ENCODE measurements at regions not wholly inside any gene's neighbourhood (a gene's known extent, or its start where the extent isn't known, plus 50 kb on each side); places are given as distances from the start of the nearest gene placed in this dataset.

GRCh38 chr3:101988596-101988995, 139.3 kb downstream of the NFKBIZ start:
- no peak for TF ChIP-seq CTCF (IDR thresholded peaks at IDR 0.05; ENCODE audit: low read depth, low read length)
- no peak for TF ChIP-seq EZH2phosphoT487 (IDR thresholded peaks at IDR 0.05; ENCODE audit: low read depth)
